Hematopoietic multipotent progenitor cell treated with erythropoietin and hydrocortisone succinate and interleukin-3 and kit ligand, for 15 days (in vitro differentiated cells): ENCODE measurements at regions not wholly inside any gene's neighbourhood (a gene's known extent, or its start where the extent isn't known, plus 50 kb on each side); places are given as distances from the start of the nearest gene placed in this dataset.

ENCODE experiments used
- DNase-seq: peaks from one replicate; pipeline ENCODE4 v3.0.0-alpha.2; 2015; ENCODE audit warnings: low spot score

- DNase-seq, result no peak
These were observed 99.5 kb upstream of the TMCC3 start for GRCh38 chr12:94749890-94750289.

- no peak for DNase-seq
These were observed 99.1 kb upstream of the TMCC3 start for GRCh38 chr12:94749455-94749854.

GRCh38 chr12:94748726-94749421 is 98.5 kb upstream of the TMCC3 start:
- DNase-seq, result no peak

GRCh38 chr12:94745562-94745961 is 95.2 kb upstream of the TMCC3 start:
- no peak for DNase-seq

- no peak for DNase-seq
These were observed 92.8 kb upstream of the TMCC3 start for GRCh38 chr12:94743174-94743573.

- DNase-seq, result no peak
These were observed 90.4 kb upstream of the TMCC3 start for GRCh38 chr12:94740601-94741362.

GRCh38 chr12:94736820-94737219 is 86.5 kb upstream of the TMCC3 start:
- no peak for DNase-seq

- no peak for DNase-seq
These were observed 85.6 kb upstream of the TMCC3 start for GRCh38 chr12:94736004-94736403.

GRCh38 chr12:94733727-94734126 is 83.4 kb upstream of the TMCC3 start:
- no peak for DNase-seq

- DNase-seq, result no peak
These were observed 82.1 kb upstream of the TMCC3 start for GRCh38 chr12:94732367-94732990.

- no peak for DNase-seq
These were observed 81.5 kb upstream of the TMCC3 start for GRCh38 chr12:94731733-94732360.

GRCh38 chr12:94730847-94731246 is 80.5 kb upstream of the TMCC3 start:
- DNase-seq, result no peak

- no peak for DNase-seq
These were observed 76.0 kb upstream of the TMCC3 start for GRCh38 chr12:94726236-94726835.

GRCh38 chr12:94725375-94726168 is 75.2 kb upstream of the TMCC3 start:
- no peak for DNase-seq

- DNase-seq, result no peak
These were observed 72.3 kb upstream of the TMCC3 start for GRCh38 chr12:94722664-94723063.

GRCh38 chr12:94721173-94721572 is 70.8 kb upstream of the TMCC3 start:
- no peak for DNase-seq

- no peak for DNase-seq
These were observed 67.8 kb upstream of the TMCC3 start for GRCh38 chr12:94718114-94718513.

GRCh38 chr12:94717656-94718055 is 67.3 kb upstream of the TMCC3 start:
- no peak for DNase-seq

GRCh38 chr12:94717108-94717507 is 66.8 kb upstream of the TMCC3 start:
- no peak for DNase-seq

- no peak for DNase-seq
These were observed 66.0 kb upstream of the TMCC3 start for GRCh38 chr12:94716339-94716738.

GRCh38 chr12:94714378-94715114 is 64.2 kb upstream of the TMCC3 start:
- DNase-seq, result no peak
